ENCODE measurements at regions not wholly inside any gene's neighbourhood (a gene's known extent, or its start where the extent isn't known, plus 50 kb on each side); places are given as distances from the start of the nearest gene placed in this dataset.

GRCh38 chr12:67804168-67804567 lies 155.6 kb downstream of the DYRK2 start:
- TF ChIP-seq CTCF (IDR thresholded peaks at IDR 0.05) = no peak
- no peak for TF ChIP-seq POLR2A (IDR thresholded peaks at IDR 0.05)
